HG03097 (cell line): ENCODE measurements at regions not wholly inside any gene's neighbourhood (a gene's known extent, or its start where the extent isn't known, plus 50 kb on each side); places are given as distances from the start of the nearest gene placed in this dataset.
A peak's percentile ranks its signal among the peaks of the same experiment; 100 is the strongest.

Experiments used
- ATAC-seq: cut with Tn5 transposase; IDR thresholded peaks from one replicate; pipeline ENCODE4 v1.9.1; 2021; ENCODE audit not compliant: unreplicated experiment, low FRiP score

- ATAC-seq, result peak; percentile 31
These were observed 57.6 kb upstream of the BOLA1 start for GRCh38 chr1:149841597-149842238.

- peak; percentile 53 for ATAC-seq
These were observed 56.8 kb upstream of the BOLA1 start for GRCh38 chr1:149842458-149843064.

DNA sequence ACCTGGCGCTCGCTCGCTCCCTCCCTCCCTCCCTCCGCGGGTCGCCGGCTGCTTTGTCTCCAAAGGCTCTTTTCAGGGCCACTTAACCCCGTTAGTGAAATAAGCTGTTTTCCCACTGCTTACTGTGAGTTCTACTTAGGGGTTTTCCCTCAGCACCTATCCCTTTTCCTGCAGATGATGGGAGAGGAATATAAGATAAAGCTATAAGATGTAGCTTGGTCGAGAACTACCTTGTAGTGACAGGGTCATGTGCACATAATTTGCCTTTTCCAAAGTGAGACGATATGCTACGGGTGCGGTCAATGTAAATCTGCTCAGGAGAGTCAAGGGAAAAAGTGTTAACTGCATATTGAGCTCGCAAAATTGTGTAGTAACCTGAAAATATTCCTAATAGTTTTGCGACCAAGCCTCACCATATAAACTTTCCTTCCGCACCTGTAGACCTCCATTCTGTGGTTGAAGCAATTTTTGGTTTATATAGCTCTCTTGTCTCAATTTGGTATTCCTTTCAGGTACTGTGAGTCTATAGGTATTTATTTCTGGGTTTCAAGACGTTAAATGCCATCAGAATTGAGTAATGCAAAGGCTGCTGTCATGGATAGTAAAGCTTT lies 55.8 kb upstream of the BOLA1 start:
- no peak for ATAC-seq

DNA sequence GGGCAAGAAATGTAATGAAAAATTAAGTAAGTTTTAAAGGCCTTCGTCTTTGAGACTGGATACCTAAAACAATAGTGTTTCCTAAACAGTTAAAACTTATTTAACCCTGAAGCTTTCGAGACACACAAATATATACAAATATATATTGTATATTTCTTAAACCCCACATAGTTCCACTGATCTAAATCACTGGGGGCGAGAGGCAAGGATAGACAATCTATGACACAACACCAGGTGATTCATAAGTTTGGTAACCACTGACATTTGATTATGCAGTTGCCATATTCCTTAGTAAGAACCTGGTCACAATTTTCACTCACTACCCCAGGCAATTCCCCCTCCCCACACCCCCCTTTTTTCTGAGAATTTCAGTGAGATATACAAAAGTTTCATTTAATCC lies 55.3 kb upstream of the BOLA1 start:
- no peak for ATAC-seq

DNA sequence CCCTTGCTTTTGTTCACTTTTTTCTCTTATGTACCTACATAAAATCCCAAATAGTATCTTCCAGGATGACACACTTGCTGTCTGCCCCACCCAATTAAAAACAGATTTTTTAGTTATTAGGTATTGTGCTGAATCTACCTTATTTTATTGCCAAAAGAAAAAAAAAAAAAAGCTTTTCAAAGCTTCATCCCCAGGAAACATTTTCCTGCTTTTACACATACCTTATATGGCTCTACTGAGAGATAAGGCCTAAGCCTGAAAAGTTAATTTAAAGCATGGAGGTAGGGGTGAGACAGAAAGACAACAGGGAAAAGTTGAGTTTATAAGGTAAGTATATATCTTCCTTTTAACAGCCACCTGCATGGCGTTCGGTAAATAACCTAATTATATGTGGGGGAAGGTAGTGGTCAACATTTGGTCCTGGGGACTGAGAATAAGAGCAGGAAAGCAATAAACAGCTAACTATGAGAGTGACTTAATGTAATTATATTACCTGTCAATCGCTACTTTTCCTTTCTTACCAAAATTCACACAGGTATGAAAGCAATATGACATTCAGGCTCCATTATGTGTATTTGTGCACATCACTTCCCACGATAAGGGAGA lies 54.6 kb upstream of the BOLA1 start:
- no peak for ATAC-seq

GRCh38 chr1:149845416-149845815 lies 54.0 kb upstream of the BOLA1 start:
- ATAC-seq, result no peak

DNA sequence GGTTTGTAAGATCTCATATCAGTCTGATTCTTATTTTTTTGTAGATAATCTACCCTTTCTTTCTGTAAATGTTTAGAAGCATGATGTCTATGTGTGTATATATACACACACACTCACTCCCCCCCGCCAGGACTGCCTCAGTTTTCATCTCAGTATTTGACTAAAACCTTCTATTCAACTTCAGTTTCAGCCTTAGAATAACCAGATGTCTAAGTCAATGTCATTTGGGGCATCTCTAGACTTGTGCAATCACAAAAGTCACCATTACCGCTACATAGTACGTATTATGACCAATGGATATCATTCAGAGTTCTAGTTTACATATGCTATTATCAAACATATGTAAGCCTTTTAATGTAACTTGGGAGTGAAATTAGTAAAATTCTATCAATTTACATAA lies 53.3 kb upstream of the BOLA1 start:
- ATAC-seq, result no peak

GRCh38 chr1:149846593-149847466 lies 52.5 kb upstream of the BOLA1 start:
- no peak for ATAC-seq

GRCh38 chr1:149848340-149849110 lies 50.8 kb upstream of the BOLA1 start:
- no peak for ATAC-seq

DNA sequence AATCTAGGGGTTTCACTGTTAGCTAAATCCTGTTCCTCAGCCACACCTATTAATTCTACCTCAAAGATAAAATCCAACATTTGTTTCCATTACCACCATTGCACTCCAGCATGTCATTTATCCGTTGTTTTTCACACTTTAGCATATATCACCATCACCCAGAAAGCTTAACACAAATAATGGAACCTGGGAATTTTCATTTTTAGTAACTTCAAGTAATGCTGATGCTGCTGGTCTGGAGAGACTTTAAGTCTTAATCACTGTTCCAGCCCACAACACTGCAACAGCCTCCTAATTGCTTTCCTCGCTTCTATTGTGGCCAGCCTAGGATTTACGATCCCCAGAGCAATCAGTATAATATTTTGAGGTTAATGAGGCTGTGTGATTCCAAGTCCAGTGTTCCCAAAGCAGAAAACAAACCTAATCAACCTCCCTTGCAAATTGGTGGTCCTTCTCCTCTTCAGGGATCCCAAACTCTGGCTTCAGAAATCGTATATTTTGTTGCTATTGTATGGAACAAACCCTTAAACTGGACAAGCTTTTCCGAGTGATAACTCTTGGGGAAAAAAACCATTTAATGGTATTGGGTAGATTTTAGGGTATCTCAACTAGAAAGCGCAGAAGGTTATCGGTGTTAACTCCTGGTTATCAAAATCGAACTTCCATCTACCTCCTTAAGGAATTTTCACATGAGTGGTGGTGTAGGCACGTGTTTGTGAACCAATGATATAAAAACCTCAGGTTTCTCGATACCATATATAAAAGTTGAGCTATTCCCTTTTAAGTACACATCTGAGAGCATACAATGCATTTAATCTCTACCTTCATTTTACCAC lies 50.0 kb upstream of the BOLA1 start:
- ATAC-seq, result no peak
